Immature natural killer cell (primary cell): ENCODE measurements at regions not wholly inside any gene's neighbourhood (a gene's known extent, or its start where the extent isn't known, plus 50 kb on each side); places are given as distances from the start of the nearest gene placed in this dataset.
"Not testable (repeated sequence)": the region's sequence is repeated elsewhere in the genome, so short reads cannot be mapped to it uniquely, and the experiment has no call there.

Experiments
- DNase-seq, 3 donors: peaks; one replicate each; pipeline ENCODE4 v3.0.0; 2022; ENCODE audit warnings: mixed read lengths in 1 of 3
- H3K27ac Mint-ChIP-seq, 6 donors: one replicate each; pipeline ENCODE4 v1.8.0; 2020; ENCODE audit warnings: mixed read lengths in 6 of 6, mild to moderate bottlenecking in 5 of 6, inconsistent platforms in 4 of 6, moderate library complexity in 3 of 6
- H3K27me3 Mint-ChIP-seq, 3 donors: one replicate each; pipeline ENCODE4 v1.8.0; 2020 to 2021; ENCODE audit warnings: low read depth in 3 of 3, mild to moderate bottlenecking in 3 of 3, mixed read lengths in 3 of 3, moderate library complexity in 3 of 3, inconsistent platforms in 1 of 3
- H3K36me3 Mint-ChIP-seq, 3 donors: one replicate each; pipeline ENCODE4 v1.8.0; 2020; ENCODE audit warnings: mixed read lengths in 3 of 3, inconsistent platforms in 2 of 3, mild to moderate bottlenecking in 2 of 3
- H3K4me1 Mint-ChIP-seq, 2 donors: one replicate each; pipeline ENCODE4 v1.8.0; 2020; ENCODE audit warnings: inconsistent platforms in 2 of 2, mild to moderate bottlenecking in 2 of 2, mixed read lengths in 2 of 2, moderate library complexity in 1 of 2
- H3K4me3 Mint-ChIP-seq, 5 donors: one replicate each; pipeline ENCODE4 v1.8.0; 2020; ENCODE audit warnings: mild to moderate bottlenecking in 5 of 5, mixed read lengths in 5 of 5, inconsistent platforms in 3 of 5, moderate library complexity in 3 of 5
- H3K9me3 Mint-ChIP-seq, 6 donors: one replicate each; pipeline ENCODE4 v1.8.0; 2020; ENCODE audit warnings: mild to moderate bottlenecking in 6 of 6, mixed read lengths in 6 of 6, inconsistent platforms in 4 of 6, moderate library complexity in 3 of 6

DNA sequence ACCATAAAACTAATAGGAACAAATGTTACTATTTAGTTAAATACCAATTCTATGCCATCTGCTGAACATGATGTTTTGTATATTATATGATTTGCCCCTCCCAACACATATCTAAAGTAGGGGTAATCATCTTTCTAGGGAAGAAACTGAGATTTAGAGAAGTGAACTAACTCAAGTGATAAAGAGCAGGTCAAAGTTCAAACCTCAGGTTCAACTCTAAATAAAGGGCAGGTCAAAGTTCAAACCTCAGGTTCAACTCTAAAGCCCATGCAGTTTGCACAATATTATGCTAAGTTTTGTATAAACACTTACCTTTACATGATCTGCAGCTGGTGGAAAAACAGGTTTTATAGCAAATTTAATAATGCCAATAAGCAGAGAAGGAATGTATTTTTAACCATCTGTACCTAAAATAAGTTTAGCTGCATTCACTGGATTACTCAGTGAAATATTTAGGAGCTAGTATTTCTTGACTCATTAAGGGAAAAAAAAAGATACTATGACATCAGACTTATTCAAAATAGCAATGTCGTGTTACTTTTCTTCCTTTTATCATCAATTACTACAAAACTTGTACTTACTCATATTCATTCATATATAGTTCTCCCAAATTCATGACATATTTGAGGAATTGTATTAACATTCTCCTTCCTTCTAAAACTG lies 1194.3 kb upstream of the CELF2 start:
- H3K36me3 Mint-ChIP-seq, result no peaks in the 10 kb centered on the region
- no peak for DNase-seq
- H3K4me3 Mint-ChIP-seq, result no peak overlapping the region
- H3K27me3 Mint-ChIP-seq, result peaks cover 0 to 2% (median 0%) of the 10 kb centered on the region in 3 donors
- H3K9me3 Mint-ChIP-seq, result peaks cover 2 to 11% (median 4%) of the 10 kb centered on the region in 6 donors
- H3K27ac Mint-ChIP-seq, result no peak overlapping the region
- H3K4me1 Mint-ChIP-seq, result no peaks in the 10 kb centered on the region

DNA sequence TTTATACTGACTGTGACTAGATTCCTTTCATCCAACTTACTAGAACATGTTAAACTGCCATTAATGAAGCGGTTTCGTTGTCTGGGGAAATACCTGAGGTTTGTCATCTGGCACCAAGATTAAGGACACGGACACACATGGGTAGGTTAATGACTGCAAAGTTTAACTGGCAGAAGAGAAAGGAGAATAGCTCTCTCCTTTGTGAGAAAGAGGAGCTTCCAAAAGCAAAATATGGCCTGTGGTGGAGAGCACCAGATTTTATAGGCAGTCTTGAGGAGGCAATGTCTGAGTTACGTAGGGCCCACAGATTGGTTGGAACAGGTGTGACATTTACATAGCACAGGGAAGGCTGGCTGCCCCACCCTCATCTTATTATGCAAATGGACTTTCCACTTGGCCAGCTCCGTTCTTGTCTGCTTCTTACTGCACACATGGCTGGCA lies 1193.0 kb upstream of the CELF2 start:
- H3K36me3 Mint-ChIP-seq, result no peaks in the 10 kb centered on the region
- peaks cover 2 to 9% (median 4%) of the 10 kb centered on the region in 6 donors for H3K9me3 Mint-ChIP-seq
- H3K4me3 Mint-ChIP-seq, result no peak overlapping the region
- DNase-seq, result no peak
- no peak overlapping the region for H3K27ac Mint-ChIP-seq
- H3K27me3 Mint-ChIP-seq, result peaks cover 0 to 2% (median 0%) of the 10 kb centered on the region in 3 donors
- no peaks in the 10 kb centered on the region for H3K4me1 Mint-ChIP-seq

DNA sequence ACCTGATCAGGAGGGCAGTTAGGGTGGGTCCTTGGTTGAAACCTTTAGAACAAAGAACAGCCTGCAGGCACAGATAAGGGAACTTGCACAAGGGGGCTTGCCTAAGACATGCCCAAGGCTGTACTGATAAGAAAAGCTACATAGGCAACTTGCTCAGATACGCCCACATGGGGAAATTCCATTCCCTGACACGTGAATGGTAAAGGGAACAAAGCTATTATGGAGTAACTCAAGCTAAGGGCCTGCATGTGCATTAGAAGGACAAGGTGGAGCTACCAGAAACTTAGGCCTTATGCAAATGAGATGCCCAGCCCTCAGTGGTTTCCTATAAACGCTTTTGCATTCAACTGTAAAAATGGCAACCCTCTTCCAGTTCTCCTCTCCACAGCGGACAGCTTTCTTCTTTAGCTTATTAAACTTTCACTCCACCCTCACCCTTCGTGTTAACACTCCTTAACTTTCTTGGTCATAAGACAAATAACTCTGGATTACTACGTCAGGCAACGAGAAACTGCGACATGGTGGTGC lies 1192.1 kb upstream of the CELF2 start:
- DNase-seq, result no peak
- Mint-ChIP-seq H3K27me3 (no peaks in the 10 kb centered on the region), H3K27ac (no peak overlapping the region), H3K4me3 (no peak overlapping the region), H3K4me1 (no peaks in the 10 kb centered on the region), H3K36me3 (no peaks in the 10 kb centered on the region), H3K9me3 (peaks cover 0 to 9% (median 2%) of the 10 kb centered on the region in 6 donors)

DNA sequence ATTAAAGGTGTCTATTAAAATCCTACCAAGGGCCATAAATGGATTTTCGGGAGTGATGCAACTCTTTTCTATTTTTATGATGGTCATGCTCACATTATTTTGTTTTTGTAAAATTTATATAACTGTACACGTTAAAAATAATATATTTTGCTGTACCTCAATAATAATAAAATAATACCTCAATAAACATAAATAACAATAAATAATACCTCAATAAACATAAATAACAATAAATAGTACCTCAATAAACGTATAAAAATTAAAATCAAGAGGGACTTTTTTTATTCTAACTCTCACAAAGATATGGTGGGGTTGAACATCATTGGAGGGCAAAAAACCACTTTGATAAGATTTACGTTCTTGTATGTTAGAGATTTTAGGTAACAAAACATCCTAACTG lies 1189.6 kb upstream of the CELF2 start:
- no peaks in the 10 kb centered on the region for H3K4me1 Mint-ChIP-seq
- H3K27me3 Mint-ChIP-seq, result no peaks in the 10 kb centered on the region
- H3K36me3 Mint-ChIP-seq, result no peaks in the 10 kb centered on the region
- DNase-seq, result no peak
- H3K9me3 Mint-ChIP-seq, result peaks cover 0 to 9% (median 4%) of the 10 kb centered on the region in 6 donors
- no peak overlapping the region for H3K4me3 Mint-ChIP-seq
- H3K27ac Mint-ChIP-seq, result no peak overlapping the region

DNA sequence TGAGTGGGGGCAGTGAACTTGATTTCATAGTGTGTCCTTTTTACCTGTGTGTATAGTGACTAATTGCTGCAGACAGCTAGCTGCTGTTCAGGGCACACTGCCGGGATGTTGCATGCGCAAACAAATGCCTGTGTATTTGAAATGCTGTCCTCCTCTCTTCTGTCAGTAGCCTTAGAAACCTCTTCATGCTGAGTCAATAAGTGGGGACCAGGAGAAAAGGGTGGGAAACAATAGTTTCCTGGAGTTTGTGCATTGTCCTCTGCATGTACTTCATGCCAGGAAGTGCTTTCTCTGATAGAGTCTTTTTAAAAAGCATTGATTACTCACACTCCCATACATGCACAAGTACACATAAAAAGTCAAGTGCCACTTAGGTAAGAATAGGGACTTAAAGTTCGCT lies 1183.7 kb upstream of the CELF2 start:
- H3K36me3 Mint-ChIP-seq, result no peaks in the 10 kb centered on the region
- peaks cover 0 to 14% (median 4%) of the 10 kb centered on the region in 6 donors for H3K9me3 Mint-ChIP-seq
- no peak overlapping the region for H3K27ac Mint-ChIP-seq
- H3K27me3 Mint-ChIP-seq, result peaks cover 0 to 2% (median 0%) of the 10 kb centered on the region in 3 donors
- DNase-seq, result no peak
- no peaks in the 10 kb centered on the region for H3K4me1 Mint-ChIP-seq
- no peak overlapping the region for H3K4me3 Mint-ChIP-seq

DNA sequence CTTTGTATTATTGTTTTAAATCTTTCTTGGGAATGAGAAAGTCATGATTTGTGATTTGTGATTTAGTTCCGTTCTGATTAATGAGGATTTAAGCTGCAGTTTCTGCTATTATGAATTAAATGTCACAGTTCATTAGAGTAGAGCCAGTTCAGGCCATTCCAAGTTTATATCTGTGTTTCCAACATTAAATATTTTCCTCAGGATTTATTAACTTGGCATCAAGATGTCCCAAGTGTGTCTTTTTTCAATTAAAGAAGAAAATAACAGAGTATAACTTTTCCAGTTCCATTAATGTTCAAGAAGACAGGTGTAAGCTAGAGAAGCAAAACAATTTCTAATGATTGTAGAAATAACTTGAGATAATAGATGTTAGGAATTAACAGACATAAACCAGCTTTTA lies 1183.2 kb upstream of the CELF2 start:
- Mint-ChIP-seq H3K9me3 (peaks cover 0 to 17% (median 7%) of the 10 kb centered on the region in 6 donors), H3K36me3 (no peaks in the 10 kb centered on the region), H3K4me1 (no peaks in the 10 kb centered on the region), H3K27ac (no peak overlapping the region), H3K4me3 (no peak overlapping the region), H3K27me3 (peaks cover 0 to 2% (median 0%) of the 10 kb centered on the region in 3 donors)
- no peak for DNase-seq

DNA sequence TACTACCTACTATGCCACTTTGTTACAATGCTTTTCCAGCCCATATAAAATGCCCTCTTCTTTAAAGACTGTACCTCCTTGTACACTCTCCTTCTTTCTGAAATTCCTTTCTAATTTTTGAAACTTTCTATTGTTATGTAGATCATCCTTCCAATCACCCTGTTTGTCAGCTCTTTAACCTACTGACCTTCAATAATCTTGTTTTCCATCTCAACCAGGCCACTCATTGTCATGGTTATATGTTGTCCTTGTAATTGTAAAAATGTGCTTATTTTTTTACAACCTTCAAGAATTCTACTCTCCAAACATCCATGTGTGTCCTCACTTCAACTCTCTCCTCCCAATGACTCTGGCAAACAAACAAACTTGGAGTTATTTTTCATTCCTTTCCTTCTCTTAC lies 1172.6 kb upstream of the CELF2 start:
- H3K4me1 Mint-ChIP-seq, result no peaks in the 10 kb centered on the region
- H3K9me3 Mint-ChIP-seq, result peaks cover 3 to 42% (median 12%) of the 10 kb centered on the region in 6 donors
- DNase-seq, result no peak
- no peak overlapping the region for H3K4me3 Mint-ChIP-seq
- peaks cover 0 to 3% (median 0%) of the 10 kb centered on the region in 3 donors for H3K36me3 Mint-ChIP-seq
- H3K27me3 Mint-ChIP-seq, result peaks cover 0 to 2% (median 1%) of the 10 kb centered on the region in 3 donors
- no peak overlapping the region for H3K27ac Mint-ChIP-seq

DNA sequence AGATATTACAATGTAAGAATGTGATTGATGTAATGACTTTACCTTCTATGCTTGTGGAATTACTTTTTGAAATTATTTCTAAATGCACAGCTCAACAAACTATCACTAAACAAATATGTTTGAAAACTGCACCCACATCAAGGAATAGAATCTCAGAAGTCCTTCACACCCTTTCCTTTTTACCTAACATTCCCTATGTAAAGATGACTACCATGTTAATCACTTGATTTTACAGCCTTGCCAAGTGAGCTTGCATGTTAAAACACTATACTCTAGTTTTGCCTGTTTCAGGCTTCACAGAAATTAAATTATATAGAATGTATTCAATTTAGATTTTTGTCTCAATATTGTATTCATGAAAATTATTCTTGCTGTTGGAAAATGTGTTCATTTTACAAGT lies 1169.4 kb upstream of the CELF2 start:
- H3K4me1 Mint-ChIP-seq, result no peaks in the 10 kb centered on the region
- no peak for DNase-seq
- H3K4me3 Mint-ChIP-seq, result no peak overlapping the region
- no peak overlapping the region for H3K27ac Mint-ChIP-seq
- peaks cover 0 to 7% (median 0%) of the 10 kb centered on the region in 3 donors for H3K36me3 Mint-ChIP-seq
- peaks cover 9 to 49% (median 22%) of the 10 kb centered on the region in 6 donors for H3K9me3 Mint-ChIP-seq
- peaks cover 0 to 2% (median 1%) of the 10 kb centered on the region in 3 donors for H3K27me3 Mint-ChIP-seq

DNA sequence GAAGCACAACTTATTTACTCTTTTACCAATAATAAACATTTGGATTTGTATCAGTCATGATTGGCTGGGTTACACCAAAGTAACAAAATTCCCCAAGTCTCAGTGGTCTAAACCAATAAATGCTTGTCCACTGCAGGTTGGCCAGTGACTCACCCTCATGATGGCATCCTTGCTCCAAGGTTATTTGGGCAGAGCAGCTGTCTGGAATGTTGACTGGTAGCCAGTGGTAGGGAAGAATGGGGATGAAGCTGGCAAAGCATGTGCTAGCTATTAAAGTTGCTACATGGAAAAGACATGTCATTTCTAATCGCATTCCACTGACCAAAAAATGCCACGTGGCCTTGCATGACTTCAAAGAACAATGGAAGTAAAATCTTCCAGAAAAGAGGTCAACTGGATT lies 1168.7 kb upstream of the CELF2 start:
- H3K27ac Mint-ChIP-seq, result no peak overlapping the region
- H3K4me3 Mint-ChIP-seq, result no peak overlapping the region
- peaks cover 0 to 2% (median 1%) of the 10 kb centered on the region in 3 donors for H3K27me3 Mint-ChIP-seq
- DNase-seq, result no peak
- H3K4me1 Mint-ChIP-seq, result no peaks in the 10 kb centered on the region
- peaks cover 11 to 51% (median 22%) of the 10 kb centered on the region in 6 donors for H3K9me3 Mint-ChIP-seq
- H3K36me3 Mint-ChIP-seq, result peaks cover 0 to 7% (median 0%) of the 10 kb centered on the region in 3 donors

DNA sequence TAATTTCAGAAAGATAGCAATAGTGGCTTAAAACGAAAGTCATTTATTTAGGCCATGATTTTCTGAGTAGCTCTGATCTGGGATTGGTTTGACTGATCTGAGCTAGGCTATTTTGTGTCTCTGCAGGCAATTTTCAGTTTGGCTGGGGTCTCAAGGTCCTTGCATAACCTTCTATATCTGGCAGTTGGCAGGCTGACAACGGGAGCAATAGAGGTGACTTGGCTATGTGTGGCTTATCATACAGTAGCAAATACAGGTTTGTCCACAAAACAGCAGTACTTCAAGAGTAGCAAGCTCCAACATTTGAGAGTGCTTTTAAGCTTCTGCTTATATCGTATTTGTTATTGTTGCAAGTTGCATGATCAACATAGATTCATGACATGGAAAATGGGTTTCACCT lies 1167.3 kb upstream of the CELF2 start:
- Mint-ChIP-seq H3K36me3 (peaks cover 0 to 5% (median 0%) of the 10 kb centered on the region in 3 donors), H3K4me3 (no peak overlapping the region), H3K4me1 (no peaks in the 10 kb centered on the region), H3K9me3 (peaks cover 8 to 44% (median 15%) of the 10 kb centered on the region in 6 donors), H3K27ac (no peak overlapping the region), H3K27me3 (peaks cover 0 to 2% (median 0%) of the 10 kb centered on the region in 3 donors)
- DNase-seq, result no peak

DNA sequence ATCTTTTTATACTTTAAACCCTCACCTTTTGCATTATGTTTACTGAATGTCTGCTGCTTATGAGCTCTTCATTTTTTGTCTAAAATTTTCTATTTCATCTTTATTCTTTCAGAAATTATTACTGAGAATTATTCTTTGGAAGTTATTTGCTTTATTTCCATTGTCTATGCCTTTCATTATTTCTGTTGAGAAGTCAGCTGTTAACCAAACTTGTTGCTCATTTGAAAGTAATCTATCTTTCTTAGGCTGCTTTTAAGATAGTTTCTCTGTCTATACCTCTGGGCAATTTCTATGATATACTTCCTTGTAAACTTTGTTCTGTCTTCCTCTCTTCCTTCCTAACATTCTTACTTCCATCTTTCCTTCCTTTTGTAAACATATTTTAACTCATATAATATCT lies 1165.9 kb upstream of the CELF2 start:
- Mint-ChIP-seq H3K4me3 (no peak overlapping the region), H3K4me1 (no peaks in the 10 kb centered on the region), H3K9me3 (peaks cover 8 to 41% (median 14%) of the 10 kb centered on the region in 6 donors), H3K36me3 (peaks cover 0 to 4% (median 0%) of the 10 kb centered on the region in 3 donors), H3K27me3 (peaks cover 0 to under 1% (median 0%) of the 10 kb centered on the region in 3 donors), H3K27ac (no peak overlapping the region)
- DNase-seq, result no peak

DNA sequence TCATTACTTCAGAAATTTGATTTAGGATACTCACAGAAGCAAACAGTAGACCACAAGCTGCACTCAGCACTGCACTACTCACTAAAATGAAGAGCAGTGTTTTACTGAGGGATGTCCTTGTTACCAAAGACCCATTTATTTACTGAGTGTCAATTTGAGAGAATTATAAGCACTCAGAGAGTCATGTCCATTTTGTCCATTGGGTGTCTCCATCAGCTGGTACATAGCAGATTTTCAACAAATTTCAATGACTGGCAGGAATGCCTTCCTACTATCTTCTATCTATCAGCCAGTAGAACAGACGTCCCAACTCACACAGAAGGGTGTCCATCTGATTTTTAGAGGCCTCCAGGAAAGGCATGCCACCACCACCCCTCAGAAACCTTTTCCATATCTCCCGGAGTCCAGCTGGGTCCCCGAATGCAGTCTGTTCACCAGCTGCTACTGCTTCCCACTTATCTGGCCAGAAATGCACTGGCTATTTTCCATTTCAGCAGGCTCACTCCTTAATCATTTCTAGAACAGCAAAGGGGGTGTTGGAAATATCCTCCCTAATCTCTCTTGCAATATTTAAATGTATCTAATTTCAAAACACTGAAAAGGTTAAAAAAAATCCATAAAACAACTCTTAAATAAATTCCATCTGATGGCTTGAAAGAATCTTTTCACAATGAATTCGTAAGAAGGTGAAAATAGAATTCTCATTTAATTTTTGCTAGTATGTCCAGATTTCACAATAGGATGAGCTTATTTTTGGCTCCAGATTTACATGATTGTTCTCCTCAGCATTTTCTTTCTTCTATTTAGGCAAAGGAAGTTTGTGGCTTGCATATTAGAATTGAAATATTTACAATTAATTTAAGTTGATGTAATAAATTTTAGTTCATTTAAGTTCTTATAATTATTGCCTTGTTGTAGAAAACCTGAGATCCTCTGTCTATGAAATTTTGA lies 1164.0 kb upstream of the CELF2 start:
- Mint-ChIP-seq H3K27ac (no peak overlapping the region), H3K36me3 (peaks cover 0 to 4% (median 0%) of the 10 kb centered on the region in 3 donors), H3K27me3 (peaks cover 0 to 2% (median 0%) of the 10 kb centered on the region in 3 donors), H3K4me1 (no peaks in the 10 kb centered on the region), H3K9me3 (peaks cover 9 to 40% (median 14%) of the 10 kb centered on the region in 6 donors), H3K4me3 (no peak overlapping the region)
- DNase-seq, result no peak

DNA sequence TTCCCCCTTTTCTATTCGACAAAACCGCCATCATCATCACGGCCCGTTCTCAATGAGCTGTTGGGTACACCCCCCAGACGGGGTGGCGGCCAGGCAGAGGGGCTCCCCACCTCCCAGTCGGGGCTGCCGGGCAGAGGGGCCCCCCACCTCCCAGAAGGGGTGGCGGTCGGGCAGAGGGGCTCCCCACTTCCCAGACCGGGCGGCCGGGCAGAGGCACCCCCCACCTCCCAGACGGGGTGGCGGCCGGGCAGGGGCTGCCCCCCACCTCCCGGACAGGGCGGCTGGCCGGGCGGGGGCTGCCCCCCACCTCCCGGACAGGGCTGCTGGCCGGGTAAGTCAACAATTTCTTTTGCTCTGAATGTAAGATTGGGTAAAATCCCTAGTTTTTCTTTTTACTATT lies 1162.2 kb upstream of the CELF2 start:
- DNase-seq, H3K4me3 Mint-ChIP-seq, H3K27ac Mint-ChIP-seq, H3K4me1 Mint-ChIP-seq, H3K36me3 Mint-ChIP-seq, H3K27me3 Mint-ChIP-seq: not testable (repeated sequence)
- peaks cover 9 to 37% (median 14%) of the 10 kb centered on the region in 6 donors for H3K9me3 Mint-ChIP-seq

DNA sequence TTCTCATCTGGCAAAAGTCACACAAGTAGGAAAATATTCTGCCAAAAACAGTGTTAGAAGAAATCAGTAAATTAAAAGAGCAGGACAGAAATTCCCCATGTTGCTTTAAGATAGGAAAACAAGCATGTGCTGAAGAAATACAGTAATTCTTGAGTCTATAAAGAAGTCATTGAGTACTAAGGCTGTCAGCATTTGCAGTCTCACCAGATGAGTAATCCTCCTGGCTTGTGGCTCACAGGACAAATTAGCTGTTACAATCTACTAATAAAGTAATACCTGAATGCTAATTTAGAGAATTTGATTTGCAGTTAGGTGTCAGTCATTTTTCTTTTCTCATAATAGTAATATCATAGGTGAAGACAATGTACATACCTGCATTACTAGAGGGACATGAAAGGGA lies 1158.9 kb upstream of the CELF2 start:
- Mint-ChIP-seq H3K27me3 (peaks cover 0 to 2% (median 0%) of the 10 kb centered on the region in 3 donors), H3K4me3 (no peak overlapping the region), H3K27ac (no peak overlapping the region), H3K4me1 (no peaks in the 10 kb centered on the region), H3K9me3 (peaks cover 3 to 17% (median 7%) of the 10 kb centered on the region in 6 donors), H3K36me3 (no peaks in the 10 kb centered on the region)
- no peak for DNase-seq
